ENCODE measurements at regions not wholly inside any gene's neighbourhood (a gene's known extent, or its start where the extent isn't known, plus 50 kb on each side); places are given as distances from the start of the nearest gene placed in this dataset.

GRCh38 chr14:65222440-65222858, 120.1 kb upstream of the MAX start:
- peak in 1 of 2 donors; percentile 40 for DNase-seq (ENCODE audit: low read depth in 1 of 2, low spot score in 1 of 2)

- no peak for DNase-seq (ENCODE audit: low read depth in 1 of 2, low spot score in 1 of 2)
Observed at GRCh38 chr14:65223636-65224035, 121.3 kb upstream of the MAX start.

- DNase-seq (ENCODE audit: low read depth in 1 of 2, low spot score in 1 of 2): no peak
Observed at GRCh38 chr14:65224799-65225198, 122.5 kb upstream of the MAX start.

- no peak for DNase-seq (ENCODE audit: low read depth in 1 of 2, low spot score in 1 of 2)
Observed at GRCh38 chr14:65225299-65226159, 123.2 kb upstream of the MAX start.

GRCh38 chr14:65226824-65227604, 124.7 kb upstream of the MAX start:
- DNase-seq (ENCODE audit: low read depth in 1 of 2, low spot score in 1 of 2): no peak

- no peak for DNase-seq (ENCODE audit: low read depth in 1 of 2, low spot score in 1 of 2)
Observed at GRCh38 chr14:65228436-65228835, 126.1 kb upstream of the MAX start.

- DNase-seq (ENCODE audit: low read depth in 1 of 2, low spot score in 1 of 2): no peak
Observed at GRCh38 chr14:65228956-65229747, 126.8 kb upstream of the MAX start.

- DNase-seq (ENCODE audit: low read depth in 1 of 2, low spot score in 1 of 2): no peak
Observed at GRCh38 chr14:65229748-65230728, 127.7 kb upstream of the MAX start.

GRCh38 chr14:65231286-65231980, 129.1 kb upstream of the MAX start:
- no peak for DNase-seq (ENCODE audit: low read depth in 1 of 2, low spot score in 1 of 2)

GRCh38 chr14:65234752-65235361, 132.5 kb upstream of the MAX start:
- no peak for DNase-seq (ENCODE audit: low read depth in 1 of 2, low spot score in 1 of 2)

GRCh38 chr14:65237023-65237814, 134.9 kb upstream of the MAX start:
- no peak for DNase-seq (ENCODE audit: low read depth in 1 of 2, low spot score in 1 of 2)

- DNase-seq (ENCODE audit: low read depth in 1 of 2, low spot score in 1 of 2): no peak
Observed at GRCh38 chr14:65237941-65238340, 135.6 kb upstream of the MAX start.

GRCh38 chr14:65238456-65238855, 136.1 kb upstream of the MAX start:
- DNase-seq (ENCODE audit: low read depth in 1 of 2, low spot score in 1 of 2): no peak

GRCh38 chr14:65239143-65239937, 137.0 kb upstream of the MAX start:
- no peak for DNase-seq (ENCODE audit: low read depth in 1 of 2, low spot score in 1 of 2)

- DNase-seq (ENCODE audit: low read depth in 1 of 2, low spot score in 1 of 2): no peak
Observed at GRCh38 chr14:65239938-65240296, 137.6 kb upstream of the MAX start.

GRCh38 chr14:65241125-65241752, 138.9 kb upstream of the MAX start:
- DNase-seq (ENCODE audit: low read depth in 1 of 2, low spot score in 1 of 2): no peak

GRCh38 chr14:65242732-65243134, 140.4 kb upstream of the MAX start:
- no peak for DNase-seq (ENCODE audit: low read depth in 1 of 2, low spot score in 1 of 2)

Measured in activated CD4-positive, alpha-beta T cell treated with anti-CD3 and anti-CD28 coated beads, Interleukin-2, amount 50 U/mL, for 24 hours (primary cell).